SK-N-SH (cell line): ENCODE measurements at regions not wholly inside any gene's neighbourhood (a gene's known extent, or its start where the extent isn't known, plus 50 kb on each side); places are given as distances from the start of the nearest gene placed in this dataset.

Experiments used
- CTCF ChIA-PET: fragments of 300-600, 350-600 bp; formaldehyde crosslinking; extraction: SDS; loops from one replicate; lab custom pipeline; 2021; lab: Yijun Ruan, JAX
- POLR2A ChIA-PET: fragments of 350-600 bp; sonication (Branson Sonifier 250); formaldehyde crosslinking; extraction: SDS; loops from one replicate; lab custom pipeline; 2020; ENCODE audit warnings: antibody characterized with exemption, inconsistent platforms; lab: Yijun Ruan, JAX
- DNase-seq: peaks from one replicate; pipeline ENCODE4 v3.0.0; 2012
- H2AFZ ChIP-seq: fragments of 200-600 bp; sonication (generic); 2 replicates; pipeline ENCODE4 v1.8.1; 2016; ENCODE audit warnings: antibody characterized with exemption, mild to moderate bottlenecking, low read depth
- H3F3A ChIP-seq: fragments of 200-600 bp; sonication (generic); replicated peaks from 2 replicates; pipeline ENCODE3; 2016; ENCODE audit warnings: antibody characterized with exemption, mild to moderate bottlenecking; ENCODE audit not compliant: insufficient read depth
- H3K27ac ChIP-seq, 2 experiments: fragments of 200-500 bp in 1 of 2; fragments of 200-600 bp in 1 of 2; sonication (Bioruptor generic) in 1 of 2; sonication (generic), shearing (Covaris generic) in 1 of 2; 2 replicates each; pipeline versions ENCODE4 v1.5.1 to v1.6.1; 2014 to 2016; ENCODE audit warnings: low read depth in 2 of 2, inconsistent platforms in 1 of 2, low read length in 1 of 2, mild to moderate bottlenecking in 1 of 2, mixed read lengths in 1 of 2
- H3K27me3 ChIP-seq: fragments of 200-600 bp; sonication (generic), shearing (Covaris generic); 2 replicates; pipeline ENCODE4 v1.6.1; 2016; ENCODE audit warnings: mixed run types; ENCODE audit not compliant: insufficient read depth
- H3K36me3 ChIP-seq, 2 experiments: fragments of 200-500 bp in 1 of 2; fragments of 200-600 bp in 1 of 2; sonication (Bioruptor generic) in 1 of 2; sonication (generic) in 1 of 2; replicated peaks in 1 of 2; 2 replicates each; pipeline versions ENCODE3 to v1.5.1; 2014 to 2016; ENCODE audit warnings: low read length in 1 of 2, mild to moderate bottlenecking in 1 of 2; ENCODE audit not compliant: insufficient read depth in 2 of 2, control insufficient read depth in 1 of 2
- H3K4me1 ChIP-seq, 2 experiments: fragments of 200-500 bp in 1 of 2; fragments of 200-600 bp in 1 of 2; sonication (Bioruptor generic) in 1 of 2; sonication (generic), shearing (Covaris generic) in 1 of 2; 2 replicates each; pipeline versions ENCODE4 v1.5.1 to v1.6.1; 2014 to 2016; ENCODE audit warnings: low read depth in 1 of 2, low read length in 1 of 2, mixed run types in 1 of 2; ENCODE audit not compliant: insufficient read depth in 2 of 2, control insufficient read depth in 1 of 2
- H3K4me2 ChIP-seq: fragments of 200-600 bp; sonication (generic), shearing (Covaris generic); 2 replicates; pipeline ENCODE4 v1.6.1; 2017; ENCODE audit warnings: mixed run types
- H3K4me3 ChIP-seq, 2 experiments: fragments of 200-500 bp in 1 of 2; fragments of 200-600 bp in 1 of 2; sonication (Bioruptor generic) in 1 of 2; sonication (generic), shearing (Covaris generic) in 1 of 2; 2 replicates each; pipeline versions ENCODE4 v1.5.1 to v1.8.1; 2014 to 2016; ENCODE audit warnings: low read depth in 2 of 2, inconsistent platforms in 1 of 2, low read length in 1 of 2, mild to moderate bottlenecking in 1 of 2, mixed read lengths in 1 of 2, moderate library complexity in 1 of 2
- H3K79me2 ChIP-seq: fragments of 200-600 bp; sonication (generic); 2 replicates; pipeline ENCODE4 v1.8.1; 2017; ENCODE audit warnings: mild to moderate bottlenecking; ENCODE audit not compliant: insufficient read depth
- H3K9ac ChIP-seq: fragments of 200-600 bp; sonication (generic); 2 replicates; pipeline ENCODE4 v1.6.1; 2017; ENCODE audit warnings: mixed run types
- H3K9me2 ChIP-seq: fragments of 200-600 bp; sonication (generic); 2 replicates; pipeline ENCODE4 v1.6.1; 2017; ENCODE audit warnings: mixed run types
- H3K9me3 ChIP-seq: fragments of 200-600 bp; sonication (generic); 2 replicates; pipeline ENCODE4 v1.6.1; 2017; ENCODE audit warnings: mixed run types, mild to moderate bottlenecking, moderate library complexity
- H4K20me1 ChIP-seq: fragments of 200-600 bp; sonication (generic); 2 replicates; pipeline ENCODE4 v1.6.1; 2017; ENCODE audit warnings: mild to moderate bottlenecking, mixed run types; ENCODE audit not compliant: insufficient read depth
- EP300 ChIP-seq, 2 experiments: IDR thresholded peaks; 2 replicates each; pipeline versions ENCODE4 v1.4.0 to v1.6.1; 2012; ENCODE audit warnings: borderline replicate concordance in 1 of 2, low read depth in 1 of 2, low read length in 1 of 2
- EZH2phosphoT487 ChIP-seq: fragments of 200-600 bp; sonication (generic); IDR thresholded peaks from 2 replicates; pipeline ENCODE4 v1.6.1; 2017; ENCODE audit warnings: low read depth, mixed run types, mild to moderate bottlenecking, antibody characterized with exemption, moderate library complexity, borderline replicate concordance
- FOXJ3 ChIP-seq: sonication (generic); formaldehyde crosslinking; IDR thresholded peaks from 2 replicates; pipeline ENCODE4 v1.5.1; 2020; ENCODE audit warnings: mild to moderate bottlenecking, missing genetic modification reagents
- IRF3 ChIP-seq: fragments of 150-350 bp; IDR thresholded peaks from 2 replicates; pipeline ENCODE4 v1.6.1; 2016; ENCODE audit warnings: mild to moderate bottlenecking, low read depth, low read length
- MEF2A ChIP-seq: IDR thresholded peaks from 2 replicates; pipeline ENCODE4 v1.4.0; 2012; ENCODE audit warnings: low read depth, borderline replicate concordance
- NFIC ChIP-seq: IDR thresholded peaks from 2 replicates; pipeline ENCODE4 v1.4.0; 2012; ENCODE audit warnings: borderline replicate concordance
- POLR2AphosphoS5 ChIP-seq: IDR thresholded peaks from 2 replicates; pipeline ENCODE4 v1.6.1; 2012; ENCODE audit warnings: low read depth, low read length
- REST ChIP-seq: IDR thresholded peaks from 2 replicates; pipeline ENCODE4 v1.6.1; 2012; ENCODE audit warnings: mild to moderate bottlenecking, low read depth, low read length, moderate library complexity
- RXRA ChIP-seq: IDR thresholded peaks from 2 replicates; pipeline ENCODE4 v1.4.0; 2012; ENCODE audit warnings: low read depth, mild to moderate bottlenecking, borderline replicate concordance
- SMC3 ChIP-seq: IDR thresholded peaks from 2 replicates; pipeline ENCODE4 v1.6.1; 2012; ENCODE audit warnings: low read depth, low read length, improper control_type of control experiment
- TAF1 ChIP-seq: IDR thresholded peaks from 2 replicates; pipeline ENCODE4 v1.6.1; 2012; ENCODE audit warnings: low read depth, mild to moderate bottlenecking, low read length, moderate library complexity, borderline replicate concordance
- TCF12 ChIP-seq: IDR thresholded peaks from 2 replicates; pipeline ENCODE4 v1.4.0; 2012
- YY1 ChIP-seq: IDR thresholded peaks from 2 replicates; pipeline ENCODE4 v1.4.0; 2012; ENCODE audit warnings: low read depth, mild to moderate bottlenecking
- ZBTB33 ChIP-seq: IDR thresholded peaks from 2 replicates; pipeline ENCODE4 v1.4.0; 2012; ENCODE audit warnings: low read depth, borderline replicate concordance
- WGBS: methylation state at CpG from one replicate; pipeline ENCODE4 v1.1.6; 2017; ENCODE audit warnings: low lambda C conversion rate; 5-methylcytosine and 5-hydroxymethylcytosine counted together
- TF ChIP-seq, protein P1 (sequence below): IDR thresholded peaks from 2 replicates; pipeline ENCODE4 v1.4.0; 2012; ENCODE audit warnings: low read depth

DNA sequence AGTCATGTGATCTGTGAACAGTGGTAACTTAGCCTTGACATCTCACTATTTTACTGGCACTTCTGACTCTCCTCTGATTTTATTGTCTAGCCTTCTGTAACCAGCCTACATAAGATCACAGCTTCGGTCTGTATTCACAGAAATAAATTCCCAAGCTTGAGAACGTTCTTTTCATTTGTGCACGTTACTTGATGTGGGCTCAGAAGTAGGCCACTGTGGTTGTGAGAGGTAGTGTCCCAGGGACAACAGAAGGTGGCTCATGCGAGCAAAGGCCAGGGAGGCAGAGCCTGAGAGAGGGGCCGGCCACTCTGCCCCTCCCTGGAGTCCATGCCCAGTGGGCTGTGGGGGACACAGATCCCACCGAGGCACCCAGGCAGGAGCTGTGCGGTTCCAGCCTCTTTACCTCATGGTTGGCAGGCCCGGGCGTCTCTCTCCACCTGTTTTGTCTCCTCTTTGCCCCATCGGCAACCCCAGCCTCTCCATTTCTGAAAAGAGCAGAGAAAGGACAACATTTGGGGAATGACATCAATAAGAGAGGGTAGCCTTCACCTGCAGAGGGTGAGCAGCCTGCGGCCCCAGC is 207.5 kb upstream of the CST7 start:
- no peaks in the 10 kb centered on the region for H3K27me3 ChIP-seq
- 68% methylated on average over 10 of the region's 11 CpGs for WGBS
- H2AFZ ChIP-seq = no peak overlapping the region
- H3K36me3 ChIP-seq = no peaks in the 10 kb centered on the region
- no peak overlapping the region for H3K27ac ChIP-seq
- DNase-seq = no peak
- H3K4me3 ChIP-seq = no peak overlapping the region
- no peaks in the 10 kb centered on the region for H3K79me2 ChIP-seq
- no peak for TF ChIP-seq TAF1
- TF ChIP-seq FOXJ3 (CRISPR knock-in tag) = no peak
- no peak for TF ChIP-seq YY1
- no peak for TF ChIP-seq POLR2AphosphoS5
- no peak for TF ChIP-seq RXRA
- TF ChIP-seq, protein P1, sequence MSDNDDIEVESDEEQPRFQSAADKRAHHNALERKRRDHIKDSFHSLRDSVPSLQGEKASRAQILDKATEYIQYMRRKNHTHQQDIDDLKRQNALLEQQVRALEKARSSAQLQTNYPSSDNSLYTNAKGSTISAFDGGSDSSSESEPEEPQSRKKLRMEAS = no peak
- no peak for TF ChIP-seq IRF3
- TF ChIP-seq REST = no peak
- no peak for TF ChIP-seq SMC3
- TF ChIP-seq EZH2phosphoT487 = no peak
- TF ChIP-seq EP300 (IDR thresholded peaks at IDR 0.05; ENCODE audit: borderline replicate concordance in 1 of 2, low read depth in 1 of 2, low read length in 1 of 2) = no peak
- no peak for TF ChIP-seq MEF2A
- TF ChIP-seq ZBTB33 = no peak
- no peak for TF ChIP-seq NFIC
- no peak for TF ChIP-seq TCF12
- H3K9me3 ChIP-seq = no peaks in the 10 kb centered on the region
- H3K9ac ChIP-seq = no peak overlapping the region
- CTCF ChIA-PET = no interaction called here
- no peak overlapping the region for H3K4me2 ChIP-seq
- no peaks in the 10 kb centered on the region for H4K20me1 ChIP-seq
- H3K9me2 ChIP-seq = no peaks in the 10 kb centered on the region
- POLR2A ChIA-PET = no interaction called here
- H3F3A ChIP-seq = no peaks in the 10 kb centered on the region
- H3K4me1 ChIP-seq = no peaks in the 10 kb centered on the region; a peak in 1 of 4 replicates
